Esophagus (tissue), 2 donors: ENCODE measurements at regions not wholly inside any gene's neighbourhood (a gene's known extent, or its start where the extent isn't known, plus 50 kb on each side); places are given as distances from the start of the nearest gene placed in this dataset.
"Not testable (repeated sequence)": the region's sequence is repeated elsewhere in the genome, so short reads cannot be mapped to it uniquely, and the experiment has no call there.

Source experiments
- H3K27ac ChIP-seq, 2 donors: one replicate each; pipeline ENCODE4 v1.5.1; 2013; ENCODE audit warnings: low read depth in 2 of 2, mild to moderate bottlenecking in 2 of 2, inconsistent platforms in 1 of 2, low read length in 1 of 2, moderate library complexity in 1 of 2
- H3K27me3 ChIP-seq, 2 donors: one replicate each; pipeline ENCODE4 v1.6.1; 2013; ENCODE audit warnings: low read length in 2 of 2, control low read depth in 1 of 2, mild to moderate bottlenecking in 1 of 2; ENCODE audit not compliant: insufficient read depth in 2 of 2, control insufficient read depth in 1 of 2
- H3K36me3 ChIP-seq, 2 donors: one replicate each; pipeline ENCODE4 v1.6.1; 2013; ENCODE audit warnings: low read length in 1 of 2; ENCODE audit not compliant: control insufficient read depth in 2 of 2, insufficient read depth in 2 of 2
- H3K4me1 ChIP-seq, 2 donors: one replicate each; pipeline ENCODE4 v1.6.1; 2013; ENCODE audit warnings: low read length in 1 of 2; ENCODE audit not compliant: control insufficient read depth in 2 of 2, insufficient read depth in 2 of 2
- H3K4me3 ChIP-seq, 2 donors: one replicate each; pipeline ENCODE4 v1.5.1; 2013; ENCODE audit warnings: low read length in 2 of 2, mild to moderate bottlenecking in 2 of 2, low read depth in 1 of 2, moderate library complexity in 1 of 2
- H3K9me3 ChIP-seq, 2 donors: one replicate each; pipeline ENCODE4 v1.6.1; 2013; ENCODE audit warnings: mild to moderate bottlenecking in 2 of 2, low read depth in 1 of 2, low read length in 1 of 2, moderate library complexity in 1 of 2; ENCODE audit not compliant: control insufficient read depth in 2 of 2, insufficient read depth in 1 of 2
- WGBS, 2 donors: extraction: QIAGEN DNeasy Blood & Tissue Kit; methylation state at CpG; one replicate each; pipeline ENCODE4 v1.1.7; 2013; 5-methylcytosine and 5-hydroxymethylcytosine counted together
- donor health status: healthy with polysubstance abuse.
- donor health status: Bipolar disorder and iron deficiency.

GRCh38 chr3:145326666-145327065 is 834.3 kb downstream of the PLOD2 start:
- no peaks in the 10 kb centered on the region for H3K27me3 ChIP-seq
- H3K27ac ChIP-seq, result no peak overlapping the region
- WGBS, 2 donors, result 22 to 46% methylated on average over 1 of the region's 1 CpG
- no peaks in the 10 kb centered on the region for H3K36me3 ChIP-seq
- no peaks in the 10 kb centered on the region for H3K9me3 ChIP-seq
- H3K4me1 ChIP-seq, result no peaks in the 10 kb centered on the region
- no peak overlapping the region for H3K4me3 ChIP-seq

GRCh38 chr3:145333427-145333826 is 827.6 kb downstream of the PLOD2 start:
- H3K27me3 ChIP-seq, H3K4me1 ChIP-seq, H3K36me3 ChIP-seq, H3K27ac ChIP-seq, H3K9me3 ChIP-seq, H3K4me3 ChIP-seq: not testable (repeated sequence)
- WGBS, 2 donors, result 93 to 96% methylated on average over 28 to 31 of the region's 31 CpGs

- Histone ChIP-seq H3K9me3 (no peaks in the 10 kb centered on the region), H3K27me3 (no peaks in the 10 kb centered on the region), H3K27ac (no peak overlapping the region), H3K4me1 (no peaks in the 10 kb centered on the region), H3K36me3 (no peaks in the 10 kb centered on the region), H3K4me3 (no peak overlapping the region)
- WGBS, 2 donors, result 83 to 86% methylated on average over 13 of the region's 13 CpGs
These were observed 827.1 kb downstream of the PLOD2 start for GRCh38 chr3:145333931-145334330.

- no peaks in the 10 kb centered on the region for H3K27me3 ChIP-seq
- H3K27ac ChIP-seq, result no peak overlapping the region
- H3K4me1 ChIP-seq, result no peaks in the 10 kb centered on the region
- no peak overlapping the region for H3K4me3 ChIP-seq
- H3K9me3 ChIP-seq, result peaks cover 0 to 5% of the 10 kb centered on the region in 2 donors
- 86 to 89% methylated on average over 4 of the region's 4 CpGs for WGBS, 2 donors
- no peaks in the 10 kb centered on the region for H3K36me3 ChIP-seq
These were observed 805.8 kb downstream of the PLOD2 start for GRCh38 chr3:145355206-145355605.

GRCh38 chr3:145357453-145357852 is 803.5 kb downstream of the PLOD2 start:
- H3K9me3 ChIP-seq, result peaks cover 0 to 5% of the 10 kb centered on the region in 2 donors
- H3K4me3 ChIP-seq, result no peak overlapping the region
- WGBS, 2 donors, result 77 to 81% methylated on average over 5 of the region's 5 CpGs
- no peaks in the 10 kb centered on the region for H3K36me3 ChIP-seq
- H3K27me3 ChIP-seq, result no peaks in the 10 kb centered on the region
- H3K27ac ChIP-seq, result no peak overlapping the region
- no peaks in the 10 kb centered on the region for H3K4me1 ChIP-seq

GRCh38 chr3:145359040-145359439 is 801.9 kb downstream of the PLOD2 start:
- Histone ChIP-seq H3K27me3 (no peaks in the 10 kb centered on the region), H3K36me3 (no peaks in the 10 kb centered on the region), H3K4me1 (no peaks in the 10 kb centered on the region), H3K4me3 (no peak overlapping the region), H3K9me3 (peaks cover 0 to 5% of the 10 kb centered on the region in 2 donors), H3K27ac (no peak overlapping the region)
- 33 to 54% methylated on average over 1 of the region's 1 CpG for WGBS, 2 donors

GRCh38 chr3:145368748-145369147 is 792.2 kb downstream of the PLOD2 start:
- H3K4me1 ChIP-seq, result no peaks in the 10 kb centered on the region
- no peak overlapping the region for H3K4me3 ChIP-seq
- no peaks in the 10 kb centered on the region for H3K9me3 ChIP-seq
- no peaks in the 10 kb centered on the region for H3K27me3 ChIP-seq
- no peaks in the 10 kb centered on the region for H3K36me3 ChIP-seq
- H3K27ac ChIP-seq, result no peak overlapping the region
- WGBS, 2 donors, result 92 to 94% methylated on average over 2 of the region's 2 CpGs

- no peaks in the 10 kb centered on the region for H3K27me3 ChIP-seq
- H3K27ac ChIP-seq, result no peak overlapping the region
- H3K9me3 ChIP-seq, result peaks cover 0 to 2% of the 10 kb centered on the region in 2 donors
- H3K36me3 ChIP-seq, result no peaks in the 10 kb centered on the region
- 75 to 85% methylated on average over 5 of the region's 5 CpGs for WGBS, 2 donors
- H3K4me1 ChIP-seq, result no peaks in the 10 kb centered on the region
- H3K4me3 ChIP-seq, result no peak overlapping the region
These were observed 790.1 kb downstream of the PLOD2 start for GRCh38 chr3:145370870-145371269.

- 52 to 67% methylated on average over 1 of the region's 1 CpG for WGBS, 2 donors
- no peak overlapping the region for H3K4me3 ChIP-seq
- H3K27me3 ChIP-seq, result no peaks in the 10 kb centered on the region
These were observed 783.7 kb downstream of the PLOD2 start for GRCh38 chr3:145377301-145377700.

GRCh38 chr3:145383416-145383815 is 777.6 kb downstream of the PLOD2 start:
- no peaks in the 10 kb centered on the region for H3K9me3 ChIP-seq
- H3K4me1 ChIP-seq, result no peaks in the 10 kb centered on the region
- no peaks in the 10 kb centered on the region for H3K27me3 ChIP-seq
- WGBS, 2 donors, result 79 to 90% methylated on average over 3 of the region's 3 CpGs
- H3K27ac ChIP-seq, result no peak overlapping the region
- H3K36me3 ChIP-seq, result no peaks in the 10 kb centered on the region
- H3K4me3 ChIP-seq, result no peak overlapping the region

More at GRCh38 chr3:145377301-145377700, 783.7 kb downstream of the PLOD2 start:
- Histone ChIP-seq H3K27ac (no peak overlapping the region), H3K9me3 (peaks cover 0 to 2% of the 10 kb centered on the region in 2 donors), H3K4me1 (no peaks in the 10 kb centered on the region), H3K36me3 (no peaks in the 10 kb centered on the region)
